ENCODE measurements at regions not wholly inside any gene's neighbourhood (a gene's known extent, or its start where the extent isn't known, plus 50 kb on each side); places are given as distances from the start of the nearest gene placed in this dataset.
"Not testable (repeated sequence)": the region's sequence is repeated elsewhere in the genome, so short reads cannot be mapped to it uniquely, and the experiment has no call there.

- no peak for DNase-seq
These were observed 113.7 kb downstream of the TRIM27 start for GRCh38 chr6:28809947-28810658.

- no peak for DNase-seq
These were observed 113.1 kb downstream of the TRIM27 start for GRCh38 chr6:28810659-28811053.

DNA sequence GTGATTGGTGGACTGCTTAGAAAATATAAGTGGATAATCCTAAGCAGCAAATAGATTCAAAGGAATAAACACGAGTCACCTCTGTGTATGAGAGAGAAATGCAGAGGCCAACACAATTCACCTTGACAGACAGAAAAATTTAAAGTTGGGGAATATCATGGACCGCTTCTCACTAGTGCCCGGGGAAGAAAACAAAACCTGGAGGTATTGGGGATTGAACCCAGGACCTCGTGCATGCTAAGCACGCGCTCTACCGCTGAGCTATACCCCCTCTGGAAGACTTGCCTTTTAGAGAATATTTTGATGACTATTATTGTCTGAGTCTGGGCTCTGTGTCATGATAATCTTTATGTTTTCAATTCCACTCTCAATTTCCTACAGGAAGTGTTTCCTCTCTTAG lies 111.9 kb downstream of the TRIM27 start:
- no peak for DNase-seq

DNA sequence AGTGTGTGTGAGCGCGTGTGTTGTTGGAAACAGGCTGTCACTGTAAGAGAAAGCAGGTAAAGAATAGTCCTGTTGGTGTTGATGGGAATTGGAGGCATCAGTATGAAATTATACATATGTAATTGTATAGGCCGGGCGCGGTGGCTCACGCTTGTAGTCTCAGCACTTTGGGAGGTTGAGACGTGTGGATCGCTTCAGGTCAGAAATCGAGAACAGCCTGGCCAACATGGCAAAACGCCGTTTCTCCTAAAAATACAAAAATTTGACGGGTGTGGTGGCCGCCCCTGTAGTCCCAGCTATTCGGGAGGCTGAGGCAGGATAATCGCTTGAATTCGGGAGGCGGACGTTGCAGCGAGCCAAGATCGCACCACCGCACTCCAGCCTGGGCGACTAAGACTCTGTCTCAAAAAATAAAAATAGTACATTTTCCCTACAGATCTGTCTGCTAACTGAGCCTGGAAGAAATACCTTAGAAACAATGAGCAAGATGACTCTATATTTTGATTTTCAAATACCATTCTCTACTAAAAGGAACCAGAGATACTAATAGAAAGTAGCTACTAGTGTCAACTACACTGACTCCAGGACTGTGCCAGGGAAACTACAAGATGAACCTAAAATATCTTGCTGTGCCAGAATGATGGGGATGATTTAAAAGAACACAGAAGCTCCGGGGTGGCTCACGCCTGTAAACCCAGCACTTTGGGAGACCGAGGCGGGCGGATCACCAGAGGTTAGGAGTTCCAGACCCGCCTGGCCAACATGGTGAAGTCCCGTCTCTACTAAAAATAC lies 110.8 kb downstream of the TRIM27 start:
- no peak for DNase-seq

DNA sequence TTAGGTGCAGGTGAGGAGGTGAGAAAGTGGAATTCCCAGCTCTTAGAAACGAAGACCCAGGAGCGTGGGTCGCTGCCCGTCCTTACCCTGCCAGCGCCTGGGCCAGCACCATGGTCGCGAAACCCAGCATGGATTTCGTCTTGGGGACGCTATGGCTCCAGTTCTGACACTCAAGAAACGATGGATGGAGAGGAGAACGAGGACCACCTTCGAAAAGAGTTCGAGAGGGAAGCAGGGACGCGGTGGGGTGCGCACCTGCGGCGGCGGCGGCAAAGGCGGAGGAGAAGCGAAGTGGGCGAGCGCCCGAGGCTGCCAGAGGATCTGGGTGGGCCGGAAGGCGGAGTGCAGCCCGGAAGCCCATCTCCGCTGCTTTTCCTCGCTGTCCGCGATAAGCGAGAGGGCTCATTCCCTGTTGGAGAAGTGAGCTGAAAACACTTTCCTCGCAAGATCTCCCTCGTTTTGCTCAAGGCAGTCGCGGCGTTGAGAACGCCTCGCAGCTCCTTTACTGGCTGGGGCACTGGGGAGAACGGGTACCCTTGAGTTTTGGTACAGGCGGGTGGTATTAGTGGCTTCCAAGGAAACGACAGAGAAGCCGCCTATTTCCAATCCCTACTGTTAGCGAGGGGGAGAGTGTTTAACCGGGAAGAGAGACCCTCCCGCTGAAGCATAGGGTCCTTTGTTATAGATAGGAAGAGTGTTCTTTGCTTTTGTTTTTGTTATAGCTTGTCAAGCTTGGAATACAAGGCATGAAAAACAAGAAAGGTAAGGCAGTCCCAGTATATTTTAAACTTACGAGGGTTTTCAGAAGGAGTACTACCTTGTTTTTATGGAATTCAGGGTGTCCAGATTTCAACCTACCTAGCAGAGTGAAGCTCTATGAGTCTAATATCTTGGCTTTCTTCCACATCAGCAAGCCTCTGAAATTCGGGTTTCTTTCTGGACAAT lies 109.5 kb downstream of the TRIM27 start:
- DNase-seq, result no peak

- DNase-seq, result no peak
These were observed 107.4 kb downstream of the TRIM27 start for GRCh38 chr6:28816339-28816908.

DNA sequence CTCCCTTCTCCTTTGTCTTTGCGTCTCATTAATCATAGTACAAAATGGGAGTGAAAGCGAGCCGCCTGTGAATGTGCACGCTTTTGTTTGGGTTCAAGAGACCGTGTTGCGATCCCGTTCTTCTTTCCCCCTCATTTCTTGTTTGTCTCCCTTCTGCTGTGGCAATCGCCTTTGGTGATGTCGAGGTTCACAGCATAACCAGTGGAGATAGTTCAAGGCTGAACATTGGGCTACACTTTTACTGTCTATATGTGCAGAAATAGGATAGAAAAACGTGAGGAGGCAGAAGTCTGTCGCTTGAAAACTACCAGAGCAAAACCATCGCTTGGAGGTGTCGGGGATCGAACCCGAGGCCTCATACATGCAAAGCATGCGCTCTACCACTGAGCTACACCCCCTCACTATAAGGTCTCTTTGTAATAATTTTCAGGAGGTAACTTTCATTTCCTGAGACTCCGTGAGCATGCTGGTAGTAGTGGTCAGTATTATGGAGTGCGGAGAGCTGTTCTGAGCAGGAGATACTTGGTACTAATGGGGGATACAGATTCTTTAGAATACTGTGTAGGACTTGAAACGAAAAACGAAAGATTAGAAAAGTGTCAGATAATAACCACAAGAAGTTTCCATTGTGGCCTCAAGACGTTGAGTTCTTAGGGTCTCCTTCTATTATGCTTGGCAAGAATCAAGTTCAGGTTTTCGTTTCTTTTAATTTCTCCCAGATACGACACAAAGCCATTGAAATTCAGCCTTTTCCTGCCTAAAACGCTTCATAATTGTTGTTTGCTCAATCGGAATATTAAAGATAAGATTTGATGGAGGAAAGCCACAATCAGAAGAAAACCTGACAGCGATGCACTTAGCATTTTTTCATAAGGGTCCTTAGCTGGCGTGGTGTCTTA lies 106.6 kb downstream of the TRIM27 start:
- DNase-seq, result no peak

GRCh38 chr6:28817808-28818145 lies 106.0 kb downstream of the TRIM27 start:
- no peak for DNase-seq

GRCh38 chr6:28824793-28825731 lies 98.7 kb downstream of the TRIM27 start:
- no peak for DNase-seq

- no peak for DNase-seq
These were observed 98.0 kb downstream of the TRIM27 start for GRCh38 chr6:28825732-28826293.

- DNase-seq, result not testable (repeated sequence)
These were observed 92.1 kb downstream of the TRIM27 start for GRCh38 chr6:28831683-28832082.

DNA sequence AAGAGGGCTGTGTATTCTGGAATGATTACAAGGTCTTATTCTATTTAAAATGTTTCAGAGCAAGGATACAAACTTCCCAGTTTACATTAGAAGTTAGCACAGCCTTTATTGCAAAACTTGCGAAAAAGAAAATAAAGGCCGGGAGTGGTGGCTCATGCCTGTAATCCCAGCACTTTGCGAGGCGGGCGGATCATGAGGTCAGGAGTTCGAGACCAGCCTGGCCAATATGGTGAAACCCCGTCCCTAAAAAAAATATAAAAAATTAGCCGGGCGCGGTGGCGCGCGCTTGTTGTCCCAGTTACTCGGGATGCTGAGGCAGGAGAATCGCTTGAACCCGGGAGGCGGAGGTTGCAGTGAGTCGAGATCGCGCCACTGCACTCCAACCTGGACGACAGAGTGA lies 87.1 kb downstream of the TRIM27 start:
- DNase-seq, result not testable (repeated sequence)

GRCh38 chr6:28838289-28838633 lies 85.5 kb downstream of the TRIM27 start:
- peak; percentile 74 for DNase-seq

DNA sequence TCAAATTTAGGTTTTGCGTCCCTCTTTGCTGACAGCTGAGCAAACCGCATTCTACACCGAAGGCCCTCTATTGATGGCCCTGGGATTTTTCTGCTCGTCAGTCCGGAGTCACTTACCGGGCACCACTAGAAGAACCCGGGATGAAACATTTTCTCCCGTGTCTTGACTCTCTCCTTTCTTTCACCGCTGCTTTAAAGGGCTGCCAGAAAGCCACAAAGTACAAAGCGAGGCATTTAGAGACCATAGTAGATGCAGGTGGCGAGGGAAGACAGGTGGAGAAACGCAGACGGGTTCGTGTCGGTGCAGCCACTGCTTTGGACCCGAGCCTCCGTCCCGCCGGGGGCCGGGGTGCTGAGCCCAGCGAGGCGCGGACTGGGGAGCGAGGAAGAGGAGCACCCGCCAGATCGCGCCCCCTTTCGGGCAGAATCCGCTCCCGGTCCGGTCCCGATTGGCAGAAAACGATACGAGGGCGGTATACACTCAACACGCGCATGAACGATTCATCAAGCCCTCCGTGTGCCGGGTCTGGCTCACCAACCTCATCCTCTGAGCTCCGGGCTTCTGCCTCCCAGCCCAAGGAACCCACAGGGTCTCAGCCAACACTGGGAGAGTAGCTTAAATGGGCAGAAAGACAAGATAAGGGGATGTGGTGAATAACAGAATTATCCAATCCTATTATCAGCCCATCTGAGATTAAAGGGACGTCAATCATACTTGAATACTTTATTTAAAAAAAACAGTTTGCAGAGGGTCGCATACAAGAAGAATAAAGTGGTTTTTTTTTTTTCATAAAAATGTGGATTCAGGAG lies 84.9 kb downstream of the TRIM27 start:
- peak; percentile 77 for DNase-seq

DNA sequence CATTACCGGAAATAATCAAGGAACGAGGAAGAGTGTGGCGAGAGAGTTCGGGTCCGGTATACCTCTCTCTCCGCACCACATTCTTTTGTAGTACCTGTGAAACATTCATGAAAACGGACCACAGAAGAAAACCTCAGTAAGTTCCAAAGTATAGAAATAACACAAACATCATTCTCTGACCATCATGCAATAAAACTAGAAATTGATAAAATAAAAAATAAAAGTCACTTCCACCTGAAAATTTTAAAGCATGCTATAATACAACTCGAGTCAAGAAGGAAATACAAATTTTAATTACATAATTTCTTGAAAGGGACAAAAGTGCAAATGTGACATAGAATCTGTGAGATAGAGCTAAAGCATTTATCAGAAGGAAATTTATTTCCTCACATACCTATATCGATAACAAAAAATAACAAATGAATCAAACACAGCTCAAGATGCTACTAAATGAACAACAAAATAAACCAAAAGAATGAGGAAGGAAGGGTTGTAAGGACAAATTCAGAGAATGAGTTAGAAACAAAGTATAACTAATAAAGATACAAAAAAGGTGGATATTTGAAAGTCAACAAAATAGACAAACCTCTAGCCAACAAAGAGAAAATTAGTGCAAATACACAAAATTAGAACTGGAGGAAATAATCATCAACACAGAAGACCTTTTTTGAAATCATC lies 84.2 kb downstream of the TRIM27 start:
- no peak for DNase-seq

DNA sequence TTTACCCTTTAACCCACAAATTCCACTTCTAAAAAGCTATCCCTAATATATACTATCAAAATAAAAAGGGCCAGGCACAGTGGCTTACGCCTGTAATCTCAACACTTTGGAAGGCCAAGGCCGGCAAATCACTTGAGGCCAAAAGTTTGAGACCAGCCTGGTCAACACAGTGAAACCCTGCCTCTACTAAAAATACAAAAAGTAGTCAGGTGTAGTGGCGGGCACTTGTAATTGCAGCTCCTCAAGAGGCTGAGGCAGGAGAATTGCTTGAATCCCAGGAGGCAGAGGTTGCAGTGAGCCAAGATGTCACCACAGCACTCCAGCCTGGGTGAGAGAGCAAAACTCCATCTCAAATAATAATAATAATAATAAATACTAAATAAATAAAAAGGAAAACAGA lies 82.5 kb downstream of the TRIM27 start:
- no peak for DNase-seq

DNA sequence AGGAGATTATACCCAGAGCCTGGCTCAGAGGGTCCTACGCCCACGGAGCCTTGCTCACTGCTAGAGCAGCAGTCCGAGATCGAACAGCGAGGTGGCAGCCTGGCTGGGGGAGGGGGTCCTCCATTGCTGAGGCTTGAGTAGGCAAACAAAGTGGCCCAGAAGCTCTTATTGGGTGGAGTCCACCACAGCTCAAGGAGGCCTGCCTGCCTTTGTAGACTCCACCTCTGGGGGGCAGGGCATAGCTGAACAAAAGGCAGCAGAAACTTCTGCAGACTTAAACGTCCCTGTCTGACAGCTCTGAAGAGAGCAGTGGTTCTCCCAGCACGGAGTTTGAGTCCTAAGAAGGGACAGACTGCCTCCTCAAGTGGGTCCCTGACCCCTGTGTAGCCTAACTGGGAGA lies 75.0 kb downstream of the TRIM27 start:
- not testable (repeated sequence) for DNase-seq

Measured in activated CD4-positive, CD25-positive, alpha-beta regulatory T cell treated with anti-CD3 and anti-CD28 coated beads, Interleukin-2, amount 50 U/mL, for 72 hours (primary cell).